Tongue (tissue), 1 donor: ENCODE measurements at regions not wholly inside any gene's neighbourhood (a gene's known extent, or its start where the extent isn't known, plus 50 kb on each side); places are given as distances from the start of the nearest gene placed in this dataset.

Experiments used
- DNase-seq: peaks from one replicate; pipeline ENCODE4 v3.0.0-alpha.2; 2015

DNA sequence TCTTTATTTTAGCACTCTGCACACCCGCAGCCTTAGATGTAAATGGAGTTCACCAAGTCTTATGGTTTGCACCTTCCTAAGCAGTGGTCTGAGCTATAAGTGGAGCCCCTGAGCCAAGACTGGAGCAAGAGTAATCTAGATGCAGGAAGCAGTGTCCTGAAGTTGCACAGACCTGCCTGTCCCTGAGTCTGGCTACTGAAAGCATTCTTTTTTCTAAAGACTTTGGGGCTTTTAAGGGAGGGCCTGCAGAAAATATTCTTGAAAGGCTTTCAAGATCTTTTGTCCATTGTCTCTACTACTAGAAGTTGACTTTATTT, 389.7 kb downstream of the KDM5D start:
- no peak for DNase-seq

DNA sequence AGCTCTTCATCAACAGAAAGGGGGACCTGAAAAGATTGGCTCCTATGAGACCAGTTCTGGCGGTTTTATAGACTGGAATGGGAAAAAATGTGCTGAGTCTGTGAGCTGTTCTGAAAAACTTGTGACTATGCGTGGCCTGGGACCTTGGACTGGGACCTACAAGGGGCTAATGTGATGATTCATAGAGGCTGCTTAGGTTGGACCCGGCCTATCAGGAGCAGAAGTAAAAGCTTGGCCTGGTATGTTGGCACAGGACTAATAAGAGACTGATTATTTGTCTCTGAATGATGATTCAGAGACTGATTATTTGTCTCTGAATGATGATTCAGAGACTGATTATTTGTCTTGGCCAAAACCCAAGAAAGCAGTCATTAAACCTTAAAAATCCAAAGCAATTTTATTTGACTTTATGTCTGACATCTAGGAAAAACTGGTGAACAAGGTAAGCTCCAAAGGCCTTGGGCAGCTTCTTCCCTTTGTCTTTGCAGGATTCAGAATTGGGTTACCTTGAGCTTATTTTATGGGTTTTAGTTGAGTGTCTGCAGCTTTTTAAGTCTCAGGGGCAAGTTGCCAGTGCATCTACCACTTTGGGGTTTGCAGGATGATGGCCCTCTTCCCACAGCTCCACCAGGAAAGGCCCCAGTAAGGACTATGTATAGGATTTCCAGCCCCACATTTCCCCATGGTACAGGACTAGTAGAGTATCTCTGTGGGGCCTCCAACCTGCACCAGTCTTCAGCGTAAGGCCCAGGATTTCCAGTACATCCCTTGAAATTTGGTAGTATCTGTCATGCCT, 390.3 kb downstream of the KDM5D start:
- no peak for DNase-seq

DNA sequence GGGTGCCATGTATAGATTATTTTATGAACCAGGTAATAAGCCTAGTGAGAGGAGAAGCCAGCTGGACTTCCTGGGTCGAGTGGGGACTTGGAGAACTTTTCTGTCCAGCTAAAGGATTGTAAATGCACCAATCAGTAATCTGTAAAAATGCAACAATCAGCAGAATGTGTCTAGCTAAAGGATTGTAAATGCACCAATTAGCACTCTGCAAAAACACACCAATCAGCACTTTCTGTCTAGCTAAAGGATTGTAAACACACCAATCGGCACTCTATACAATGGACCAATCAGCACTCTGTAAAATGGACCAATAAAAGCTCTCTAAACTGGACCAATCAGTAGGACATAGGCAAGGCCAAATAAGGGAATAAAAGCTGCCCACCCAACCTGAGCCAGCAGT, 392.9 kb downstream of the KDM5D start:
- no peak for DNase-seq

DNA sequence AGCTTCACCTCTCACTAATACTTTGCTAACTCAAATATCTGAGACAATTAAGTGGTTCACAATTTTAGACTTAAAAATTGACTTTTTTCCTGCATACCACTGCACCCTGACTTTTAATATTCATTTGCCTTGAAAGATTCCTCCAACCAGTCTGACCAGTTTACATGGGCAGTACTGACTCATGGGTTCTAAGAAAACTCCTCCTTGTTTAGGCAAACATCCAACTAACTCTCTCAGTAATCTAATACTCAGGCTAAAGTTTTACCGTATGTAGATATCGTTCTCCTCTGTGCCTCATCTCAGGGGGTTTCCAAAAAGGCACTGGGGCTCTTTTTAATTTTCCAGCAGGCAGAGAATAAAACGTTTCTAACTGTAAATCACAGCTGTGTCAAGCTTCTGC, 422.8 kb downstream of the KDM5D start:
- peak; percentile 0 for DNase-seq

DNA sequence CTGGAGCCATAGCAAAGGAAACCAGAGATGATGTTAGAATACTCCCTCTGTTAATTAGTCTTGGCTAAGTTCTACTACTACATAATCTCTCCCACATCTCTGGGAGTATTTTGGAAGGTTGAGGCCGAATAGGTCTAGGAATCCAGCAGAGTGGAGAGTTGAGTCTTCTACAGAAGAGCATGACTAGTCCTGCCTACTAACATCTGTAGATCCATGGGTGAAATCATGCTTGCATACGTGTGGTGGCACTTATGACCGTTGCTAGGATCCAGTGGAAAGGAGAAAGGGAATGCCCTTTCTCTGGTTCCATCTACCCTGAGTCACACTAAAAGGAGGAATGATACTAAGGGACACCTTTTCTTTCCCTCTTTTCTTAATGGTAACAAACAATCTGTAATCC, 425.4 kb downstream of the KDM5D start:
- DNase-seq, result no peak

DNA sequence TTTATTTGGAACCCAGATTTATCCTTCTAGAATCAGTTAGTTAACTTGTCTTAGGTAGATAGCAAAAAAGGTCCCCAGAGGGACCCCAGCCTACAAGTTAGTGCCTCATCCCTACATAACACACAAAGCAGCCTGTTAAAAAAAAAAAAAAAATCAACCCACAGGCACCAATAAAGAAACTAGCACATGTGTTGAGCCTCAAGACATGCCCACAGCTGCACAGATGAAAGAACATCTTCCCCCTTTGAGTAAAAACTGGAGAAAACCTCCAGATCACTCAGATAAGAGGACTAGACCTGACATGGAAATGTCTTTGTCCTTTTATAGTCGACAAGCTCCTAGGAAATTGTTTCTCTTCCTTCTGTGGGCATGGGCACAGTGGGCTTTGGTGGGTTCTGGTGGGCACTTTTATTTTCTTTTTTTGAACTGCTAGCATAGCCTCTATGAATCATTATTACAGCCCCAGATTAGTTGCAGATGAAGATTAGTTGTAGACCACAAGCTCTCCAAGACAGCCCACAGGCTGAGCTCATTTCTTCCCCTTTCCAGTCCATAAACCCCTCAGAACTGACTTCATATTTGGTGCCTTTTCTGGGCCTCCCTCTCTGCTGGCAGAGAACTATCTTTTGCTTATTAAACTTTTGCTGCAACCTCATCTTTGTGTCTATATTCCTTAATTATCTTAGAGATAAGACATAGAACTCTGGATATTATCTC, 427.1 kb downstream of the KDM5D start:
- DNase-seq, result no peak

DNA sequence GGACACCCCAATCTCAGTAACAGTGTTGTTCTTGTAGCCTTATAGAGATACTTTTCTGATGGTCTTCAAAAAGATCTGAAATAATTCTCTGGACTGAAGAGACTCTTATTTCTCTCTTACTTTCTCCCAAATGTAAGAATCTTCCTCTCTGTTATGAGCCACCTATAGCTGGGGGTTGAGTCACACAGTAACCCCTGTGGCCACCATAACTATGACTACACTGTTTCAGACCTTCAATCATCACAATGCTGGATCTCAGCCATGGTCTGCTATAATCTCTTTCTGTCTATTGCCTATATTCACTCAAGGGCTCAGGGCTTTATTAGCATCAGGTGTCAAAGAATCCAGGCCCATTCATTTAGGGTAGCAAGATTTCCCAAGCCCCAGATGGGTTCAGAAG, 436.9 kb downstream of the KDM5D start:
- DNase-seq, result no peak

DNA sequence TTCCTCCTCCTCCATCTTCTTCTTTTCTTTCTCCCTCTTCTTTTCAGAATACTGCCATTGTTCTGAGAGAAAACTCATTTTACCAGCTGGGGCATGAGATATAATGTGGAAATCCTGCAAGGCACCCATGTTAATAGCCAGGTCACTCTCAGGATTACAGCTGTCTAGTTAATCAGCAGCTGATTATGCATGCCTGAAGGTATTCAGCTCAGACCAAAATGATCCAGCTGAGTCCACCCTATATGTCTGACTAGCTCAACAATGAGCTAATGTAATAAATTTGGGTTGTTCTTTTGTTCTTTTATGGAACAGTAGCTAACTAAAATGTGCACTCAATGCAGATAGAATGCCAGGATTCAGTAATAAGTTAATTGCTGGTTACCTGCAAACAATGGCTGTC, 441.4 kb downstream of the KDM5D start:
- no peak for DNase-seq

DNA sequence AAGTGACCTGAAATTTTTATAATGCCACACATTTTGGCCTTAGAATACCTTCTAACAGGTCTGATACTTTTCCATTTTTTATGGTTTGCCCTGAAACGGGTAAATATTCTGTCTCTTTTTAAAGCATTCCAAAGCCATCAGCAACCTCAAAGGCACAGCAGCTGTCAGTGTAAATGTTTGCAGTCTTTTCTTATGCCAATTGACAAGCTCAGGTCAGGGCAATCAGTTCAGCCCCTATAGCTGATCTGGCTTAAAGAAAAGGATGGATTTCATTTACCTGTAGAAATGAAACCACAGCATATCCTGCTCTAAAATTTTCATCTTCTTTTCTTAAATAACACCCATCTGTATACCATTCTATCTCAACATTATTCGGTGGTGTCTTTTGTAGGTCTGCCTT, 453.6 kb downstream of the KDM5D start:
- DNase-seq, result no peak

DNA sequence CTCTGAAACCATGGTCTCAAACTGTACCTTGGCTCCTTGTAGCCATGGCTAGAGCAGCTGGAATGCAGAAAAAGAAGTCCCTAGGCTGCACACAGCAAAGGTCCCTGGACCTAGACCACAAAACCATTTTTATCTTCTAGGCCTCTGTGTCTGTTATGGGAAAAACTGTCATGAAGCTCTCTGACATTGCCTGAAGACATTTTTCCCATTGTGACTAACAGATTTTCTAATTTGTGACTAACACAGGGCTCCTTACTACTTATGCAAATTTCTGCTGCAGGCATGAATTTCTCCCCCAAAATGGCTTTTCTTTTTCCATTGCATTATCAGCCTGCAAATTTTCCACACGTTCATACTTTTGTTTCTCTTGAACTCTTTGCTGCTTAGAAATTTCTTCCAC, 470.4 kb downstream of the KDM5D start:
- no peak for DNase-seq

DNA sequence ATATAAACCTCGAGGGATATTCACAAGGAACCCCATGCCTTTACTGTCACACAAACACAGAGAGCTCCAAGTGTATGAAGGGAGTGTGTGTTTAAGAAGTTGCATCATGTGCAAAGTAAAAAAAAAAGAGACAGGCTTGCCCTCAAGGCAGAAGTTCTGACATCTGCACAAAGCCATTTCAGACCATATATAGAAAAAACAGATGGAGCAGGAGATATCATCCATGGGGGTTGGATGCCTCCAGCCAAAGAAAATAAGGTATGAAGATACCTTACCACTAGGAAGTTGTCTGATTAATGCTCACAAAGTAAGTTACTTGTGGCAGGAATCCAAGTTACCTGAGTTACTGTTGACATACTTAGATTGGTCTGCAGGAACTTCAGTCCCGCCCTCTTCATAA, 476.2 kb downstream of the KDM5D start:
- DNase-seq, result peak; percentile 31

DNA sequence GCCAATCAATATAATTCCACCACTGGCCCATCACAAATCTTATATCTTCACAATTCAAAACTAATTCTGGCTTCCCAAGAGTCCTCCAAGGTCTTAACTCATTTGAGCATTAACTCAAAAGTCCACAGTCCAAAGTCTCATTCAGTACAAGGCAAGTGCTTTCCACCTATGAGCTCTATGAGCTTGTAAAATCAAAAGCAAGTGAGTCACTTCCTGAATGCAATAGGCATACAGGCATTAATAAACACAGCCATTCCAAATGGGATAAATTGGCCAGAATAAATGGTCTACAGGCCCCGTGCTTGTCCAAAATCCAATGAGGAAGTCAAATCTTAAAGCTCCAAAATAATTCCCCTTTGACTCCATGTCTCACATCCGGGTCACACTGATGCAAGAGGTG, 479.1 kb downstream of the KDM5D start:
- no peak for DNase-seq

DNA sequence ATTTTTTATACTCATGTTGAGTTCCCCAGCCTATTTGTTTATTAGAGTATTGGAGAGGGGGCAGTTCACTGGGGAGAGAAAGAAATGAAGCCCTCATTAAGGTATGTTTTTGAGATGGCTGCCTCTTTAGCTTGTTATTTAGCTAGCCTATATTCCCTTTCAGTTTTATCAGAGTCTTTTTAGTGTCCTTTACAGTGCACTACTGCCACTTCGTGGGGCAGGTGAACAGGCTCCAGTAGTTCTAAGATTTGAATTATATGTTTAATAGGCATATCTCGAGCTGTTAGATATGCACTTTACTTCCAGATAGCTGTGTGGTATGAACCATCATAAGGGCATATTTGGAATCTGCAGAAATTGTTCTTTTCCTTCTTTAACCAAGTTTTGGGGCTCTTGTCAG, 482.2 kb downstream of the KDM5D start:
- DNase-seq, result no peak

DNA sequence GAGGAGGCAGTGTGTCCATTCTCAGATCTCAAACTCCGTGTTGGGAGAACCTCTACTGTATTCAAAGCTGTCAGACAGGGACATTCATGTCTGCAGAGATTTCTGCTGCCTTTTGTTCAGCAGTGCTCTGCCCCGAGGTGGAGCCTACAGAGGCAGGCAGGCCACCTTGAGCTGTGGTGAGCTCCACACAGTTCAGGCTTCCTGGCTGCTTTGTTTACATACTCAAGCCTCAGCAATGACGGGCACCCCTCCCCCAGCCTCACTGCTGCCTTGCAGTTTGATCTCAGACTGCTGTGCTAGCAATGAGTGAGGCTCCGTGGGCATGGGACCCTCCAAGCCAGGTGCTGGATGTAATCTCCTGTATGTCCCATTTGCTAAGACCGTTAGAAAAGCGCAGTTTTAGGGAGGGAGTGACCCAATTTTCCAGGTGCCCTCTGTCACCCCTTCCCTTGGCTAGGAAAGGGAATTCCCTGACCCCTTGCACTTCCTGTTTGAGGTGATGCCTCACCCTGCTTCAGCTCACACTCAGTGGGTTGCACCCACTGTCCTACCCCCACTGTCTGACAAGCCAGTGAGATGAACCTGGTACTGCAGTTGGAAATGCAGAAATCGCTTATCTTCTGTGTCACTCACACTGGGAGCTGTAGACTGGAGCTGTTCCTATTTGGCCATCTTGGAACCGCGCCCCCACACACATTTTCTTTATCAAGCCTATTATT, 458.9 kb upstream of the HSFY2 start:
- DNase-seq, result no peak

DNA sequence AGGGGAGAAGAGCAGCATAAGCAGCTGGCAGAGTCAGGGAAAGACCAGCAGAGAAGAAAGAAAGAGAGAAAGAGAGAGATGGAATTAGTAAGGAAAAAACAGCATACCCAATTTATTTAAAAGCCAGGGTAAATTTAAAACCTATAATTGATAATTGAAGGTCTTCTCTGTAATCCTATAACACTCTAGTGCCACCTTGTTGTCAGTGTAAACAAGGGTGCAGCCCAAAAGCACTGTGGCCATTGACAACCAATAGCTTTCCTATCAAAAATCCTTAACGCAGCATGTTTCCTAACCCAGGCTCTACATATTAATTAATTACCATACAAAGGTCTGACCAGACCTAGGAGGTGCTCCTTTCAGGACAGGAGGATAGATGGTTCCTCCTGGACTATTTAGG, 447.2 kb upstream of the HSFY2 start:
- DNase-seq, result no peak

DNA sequence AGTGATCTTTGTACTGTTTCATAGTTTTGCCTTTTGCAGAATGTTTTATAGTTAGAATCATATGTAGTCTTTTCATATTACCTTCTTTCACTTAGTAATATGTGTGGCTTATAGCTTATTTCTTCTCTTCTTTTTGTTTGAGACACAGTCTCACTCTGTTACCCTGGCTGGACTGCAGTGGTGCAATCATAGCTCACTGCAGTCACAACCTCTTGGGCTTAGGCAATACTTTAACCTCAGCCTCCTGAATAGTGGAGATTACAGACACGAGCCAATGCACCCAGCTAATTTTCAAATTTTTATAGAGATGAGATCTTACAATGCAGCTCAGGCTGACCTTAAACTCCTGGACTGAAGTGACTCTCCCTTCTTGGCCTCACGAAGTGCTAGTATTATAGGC, 435.4 kb upstream of the HSFY2 start:
- DNase-seq, result no peak

DNA sequence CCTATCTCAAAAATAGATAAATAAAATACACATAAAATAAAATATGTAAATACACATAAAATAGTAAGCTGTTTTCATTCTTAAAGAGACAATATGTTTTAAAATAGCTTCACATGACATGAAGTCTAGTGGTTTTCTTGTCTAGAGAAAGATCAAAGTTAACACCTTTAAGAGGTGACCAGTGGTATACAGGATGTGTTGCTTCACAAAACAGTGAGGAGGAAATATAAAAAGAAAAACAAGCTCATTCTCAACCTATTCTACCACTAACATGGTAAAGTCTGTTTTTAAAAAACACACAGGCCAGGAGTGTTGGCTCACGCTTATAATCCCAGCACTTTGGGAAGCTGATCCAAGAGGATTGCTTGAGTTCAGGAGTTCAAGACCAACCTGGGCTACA, 433.5 kb upstream of the HSFY2 start:
- no peak for DNase-seq

DNA sequence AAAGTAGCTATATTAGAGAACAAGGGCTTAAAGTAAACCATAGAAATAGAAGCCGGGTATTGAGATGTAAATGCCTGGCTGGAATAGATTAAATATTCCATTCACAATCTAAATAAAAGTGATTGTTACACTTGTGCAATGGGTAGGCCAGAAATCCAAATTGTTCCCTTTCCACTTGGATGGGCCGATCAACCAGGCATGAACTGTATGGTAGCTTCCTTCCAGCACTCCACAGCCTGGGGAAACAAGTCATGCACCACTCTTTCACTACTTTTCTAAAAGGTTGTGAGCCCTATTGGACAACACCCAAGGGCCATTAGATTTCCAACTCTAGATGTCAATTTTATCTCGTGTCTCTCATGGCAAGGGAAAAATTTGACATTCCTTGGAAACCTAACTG, 407.3 kb upstream of the HSFY2 start:
- no peak for DNase-seq

DNA sequence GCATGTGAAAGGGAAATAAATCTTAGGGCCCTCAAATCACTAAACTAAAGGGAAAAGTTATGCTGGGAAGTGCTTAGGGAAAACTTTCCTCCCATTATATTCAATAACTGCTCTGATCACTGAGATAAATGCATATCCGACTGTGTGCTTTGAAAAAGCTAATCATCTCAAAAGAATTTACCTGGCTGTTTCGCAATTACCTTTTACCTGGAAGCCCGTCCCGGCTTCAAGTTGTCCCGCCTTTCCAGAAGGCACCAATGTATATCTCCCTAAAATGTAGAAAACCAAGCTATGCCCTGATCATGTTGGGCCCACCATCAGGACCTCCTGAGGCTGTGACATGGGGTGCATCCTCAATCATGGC, 394.6 kb upstream of the HSFY2 start:
- no peak for DNase-seq

DNA sequence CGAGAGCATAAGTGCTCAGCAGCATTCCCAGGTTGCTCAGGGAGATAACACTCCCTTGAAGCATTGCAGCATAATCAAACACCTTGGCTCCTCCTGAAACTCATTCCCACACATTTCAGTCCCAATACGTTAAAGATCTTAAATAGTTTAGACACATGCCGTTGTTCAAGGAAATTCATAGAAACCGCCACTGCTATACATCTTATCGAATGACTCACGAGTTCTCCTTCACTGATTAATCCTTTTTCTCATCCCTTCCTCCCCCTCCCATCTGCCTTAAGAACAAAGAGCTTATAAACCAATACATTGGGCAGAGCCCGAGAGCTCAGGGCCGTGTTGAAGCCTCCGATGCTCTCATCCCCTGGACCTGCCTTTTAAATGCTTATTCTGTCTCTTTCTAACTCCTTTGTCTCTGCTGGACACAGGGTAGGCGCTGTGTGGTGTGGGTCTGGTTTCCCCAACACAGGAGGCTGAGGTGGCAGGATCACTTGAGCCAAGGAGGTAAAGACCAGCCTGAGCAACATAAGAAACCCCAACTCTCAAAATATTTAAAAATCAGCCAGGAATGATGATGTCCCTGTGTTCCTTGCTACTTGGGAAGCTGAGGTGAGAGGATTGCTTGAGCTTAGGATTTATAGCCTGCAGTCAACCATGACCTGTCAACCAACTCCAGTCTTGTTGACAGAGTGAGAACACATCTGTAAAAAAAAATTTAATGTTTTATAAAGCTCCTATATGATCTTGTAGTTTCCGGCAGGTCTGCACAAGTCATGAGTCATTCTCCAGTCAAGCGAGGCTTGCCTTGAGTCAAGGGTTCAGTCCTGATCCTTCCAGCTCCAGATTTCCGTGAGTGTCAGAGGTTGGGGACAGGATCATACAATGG, 394.0 kb upstream of the HSFY2 start:
- DNase-seq, result peak; percentile 2

DNA sequence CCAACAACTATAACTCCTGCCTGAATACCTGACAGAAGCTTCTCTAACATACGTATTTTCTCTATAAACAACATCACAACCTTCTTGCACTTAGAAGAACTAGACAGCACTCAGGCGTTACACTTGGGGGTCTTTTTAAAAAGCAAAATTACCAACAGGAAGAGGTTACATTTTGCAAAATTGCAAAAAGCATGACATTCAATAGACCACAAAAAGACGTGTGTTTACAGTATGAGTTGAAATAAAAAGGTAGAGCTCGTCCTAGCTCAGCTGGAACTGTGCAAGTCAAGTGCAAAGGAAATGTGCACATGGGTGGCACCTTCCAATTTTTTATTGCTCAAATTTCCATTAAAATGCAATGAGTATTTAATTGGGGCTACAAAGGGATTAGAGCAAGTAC, 375.2 kb upstream of the HSFY2 start:
- DNase-seq, result no peak

DNA sequence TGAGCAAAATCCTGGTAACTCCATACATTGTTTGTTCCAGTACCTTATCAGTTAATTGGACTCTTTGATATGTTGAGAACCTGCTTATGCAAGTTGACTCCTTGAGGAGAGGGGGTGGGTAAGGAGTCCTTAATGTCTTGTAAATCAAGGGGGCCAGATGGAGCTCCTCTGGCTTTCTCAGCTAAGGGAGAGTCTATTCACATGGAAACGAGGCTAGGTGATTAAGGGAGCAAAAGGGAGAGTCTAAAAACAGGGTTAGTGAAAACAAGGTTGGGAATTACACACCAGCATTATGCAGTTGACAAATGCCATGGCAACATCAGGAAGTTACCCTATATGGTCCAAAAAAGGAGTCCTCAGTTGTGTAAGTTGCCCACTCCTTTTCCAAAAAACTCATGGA, 372.8 kb upstream of the HSFY2 start:
- DNase-seq, result no peak

DNA sequence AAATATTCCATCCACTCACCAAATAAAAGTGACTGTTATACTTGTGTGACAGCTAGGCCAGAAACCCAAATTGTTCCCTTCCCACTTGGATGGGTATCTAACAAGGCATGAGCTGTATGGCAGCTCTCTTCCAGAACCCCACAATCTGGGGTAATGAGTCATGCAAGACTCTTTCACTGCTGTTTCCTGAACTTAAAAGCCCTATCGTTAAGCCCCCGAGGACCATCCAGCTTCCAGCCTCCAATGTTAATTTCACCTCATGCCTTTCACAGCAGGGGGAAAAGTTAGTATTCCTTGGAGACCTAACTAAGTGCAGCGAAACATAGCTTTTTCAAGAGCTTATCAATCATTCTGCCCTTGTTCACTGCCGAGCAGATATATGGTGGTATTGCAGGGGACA, 368.6 kb upstream of the HSFY2 start:
- no peak for DNase-seq
